Gastrocnemius medialis (tissue), 4 donors: ENCODE measurements at regions not wholly inside any gene's neighbourhood (a gene's known extent, or its start where the extent isn't known, plus 50 kb on each side); places are given as distances from the start of the nearest gene placed in this dataset.

Experiments
- ATAC-seq, 2 donors: fragments of 150-250 bp; one replicate each; pipeline ENCODE4 v1.9.1; 2016
- DNase-seq, 2 donors: peaks; one replicate each; pipeline ENCODE4 v3.0.0-alpha.2; 2019
- H3K27ac ChIP-seq, 4 donors: fragments of 200-600 bp; sonication (generic); 1 replicate in 1 of 4; 2 replicates in 3 of 4; pipeline ENCODE4 v1.5.1; 2016 to 2018; ENCODE audit warnings: mild to moderate bottlenecking in 2 of 4, moderate library complexity in 1 of 4
- H3K27me3 ChIP-seq, 3 donors: fragments of 200-600 bp; sonication (generic) in 2 of 3; 1 replicate in 1 of 3; 2 replicates in 2 of 3; pipeline versions ENCODE4 v1.5.1 to v1.6.0; 2016 to 2019; ENCODE audit warnings: mild to moderate bottlenecking in 1 of 3, moderate library complexity in 1 of 3
- H3K36me3 ChIP-seq, 2 donors: fragments of 200-600 bp; sonication (generic) in 1 of 2; one replicate each; pipeline ENCODE4 v1.5.1; 2017 to 2018
- H3K4me1 ChIP-seq, 2 donors: fragments of 200-600 bp; sonication (generic) in 1 of 2; one replicate each; pipeline ENCODE4 v1.5.1; 2016 to 2017; ENCODE audit warnings: mild to moderate bottlenecking in 2 of 2
- H3K4me3 ChIP-seq, 4 donors: fragments of 200-600 bp; sonication (generic) in 3 of 4; 1 replicate in 1 of 4; 2 replicates in 3 of 4; pipeline ENCODE4 v1.5.1; 2016 to 2019; ENCODE audit warnings: mild to moderate bottlenecking in 2 of 4
- H3K9me3 ChIP-seq, 3 donors: fragments of 200-600 bp; sonication (generic) in 2 of 3; 1 replicate in 1 of 3; 2 replicates in 2 of 3; pipeline ENCODE4 v1.5.1; 2016 to 2019
- POLR2A ChIP-seq, 2 donors: fragments of 450-650 bp; IDR thresholded peaks; one replicate each; pipeline ENCODE4 v1.6.1; 2017; ENCODE audit warnings: antibody characterized with exemption in 2 of 2, mild to moderate bottlenecking in 2 of 2, moderate library complexity in 2 of 2
- in situ Hi-C, 4 donors: fragments of 200-750 bp; cut with MboI; loops; one replicate each; pipeline versions ENCODE4 v1.15.0 to v1.8.0; 2017; ENCODE audit warnings: low sequenced_read_pairs in 4 of 4
- intact Hi-C: fragments of 100-400 bp; cut with DNase I; formaldehyde crosslinking; loops from one replicate; pipeline ENCODE4 v1.15.1; 2023; ENCODE audit warnings: low total_unique reads
- TF ChIP-seq, protein P1 (sequence below), 5 experiments: fragments of 450-650 bp in 3 of 5; fragments of 200-600 bp in 2 of 5; sonication (generic) in 2 of 5; IDR thresholded peaks in 4 of 5; conservative IDR thresholded peaks in 1 of 5; 1 replicate in 4 of 5; 2 replicates in 1 of 5; pipeline ENCODE4 v1.5.1; 2016 to 2019; ENCODE audit warnings: antibody characterized with exemption in 5 of 5, mild to moderate bottlenecking in 3 of 5, moderate library complexity in 3 of 5

DNA sequence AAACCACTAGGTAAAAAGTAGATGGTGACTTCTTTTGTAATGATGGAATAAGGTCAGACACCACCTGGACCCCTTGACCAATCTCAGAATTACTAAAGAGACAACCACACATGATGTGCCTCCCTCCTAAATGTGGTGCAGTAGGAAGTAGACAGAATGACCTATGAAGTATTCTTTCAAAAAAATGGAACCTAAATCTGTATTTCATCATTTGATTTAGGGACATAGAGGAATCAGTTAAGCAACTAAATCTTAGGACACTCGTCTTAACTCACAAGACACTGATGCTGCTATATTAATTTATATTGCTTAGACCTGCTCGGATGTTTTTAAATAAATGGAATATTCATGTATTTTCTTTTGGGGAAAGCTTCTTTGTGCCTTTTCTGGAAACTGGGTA, 80.9 kb upstream of the IRF2BP2 start:
- no peak for TF ChIP-seq POLR2A (IDR thresholded peaks at IDR 0.05)
- TF ChIP-seq, protein P1, sequence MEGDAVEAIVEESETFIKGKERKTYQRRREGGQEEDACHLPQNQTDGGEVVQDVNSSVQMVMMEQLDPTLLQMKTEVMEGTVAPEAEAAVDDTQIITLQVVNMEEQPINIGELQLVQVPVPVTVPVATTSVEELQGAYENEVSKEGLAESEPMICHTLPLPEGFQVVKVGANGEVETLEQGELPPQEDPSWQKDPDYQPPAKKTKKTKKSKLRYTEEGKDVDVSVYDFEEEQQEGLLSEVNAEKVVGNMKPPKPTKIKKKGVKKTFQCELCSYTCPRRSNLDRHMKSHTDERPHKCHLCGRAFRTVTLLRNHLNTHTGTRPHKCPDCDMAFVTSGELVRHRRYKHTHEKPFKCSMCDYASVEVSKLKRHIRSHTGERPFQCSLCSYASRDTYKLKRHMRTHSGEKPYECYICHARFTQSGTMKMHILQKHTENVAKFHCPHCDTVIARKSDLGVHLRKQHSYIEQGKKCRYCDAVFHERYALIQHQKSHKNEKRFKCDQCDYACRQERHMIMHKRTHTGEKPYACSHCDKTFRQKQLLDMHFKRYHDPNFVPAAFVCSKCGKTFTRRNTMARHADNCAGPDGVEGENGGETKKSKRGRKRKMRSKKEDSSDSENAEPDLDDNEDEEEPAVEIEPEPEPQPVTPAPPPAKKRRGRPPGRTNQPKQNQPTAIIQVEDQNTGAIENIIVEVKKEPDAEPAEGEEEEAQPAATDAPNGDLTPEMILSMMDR (IDR thresholded peaks at IDR 0.05 in 4 of 5, conservative IDR thresholded peaks at IDR 0.05 in 1 of 5): no peak
- intact Hi-C loops (no loop called here), in situ Hi-C loops (no loop called here)
- DNase-seq (no peak), ATAC-seq (no peak)
- no peaks in the 10 kb centered on the region for H3K36me3 ChIP-seq
- peaks cover 6 to 13% of the 10 kb centered on the region in 2 donors for H3K4me1 ChIP-seq
- no peak overlapping the region for H3K27ac ChIP-seq
- H3K9me3 ChIP-seq: no peaks in the 10 kb centered on the region
- no peak overlapping the region for H3K4me3 ChIP-seq
- H3K27me3 ChIP-seq: no peaks in the 10 kb centered on the region

DNA sequence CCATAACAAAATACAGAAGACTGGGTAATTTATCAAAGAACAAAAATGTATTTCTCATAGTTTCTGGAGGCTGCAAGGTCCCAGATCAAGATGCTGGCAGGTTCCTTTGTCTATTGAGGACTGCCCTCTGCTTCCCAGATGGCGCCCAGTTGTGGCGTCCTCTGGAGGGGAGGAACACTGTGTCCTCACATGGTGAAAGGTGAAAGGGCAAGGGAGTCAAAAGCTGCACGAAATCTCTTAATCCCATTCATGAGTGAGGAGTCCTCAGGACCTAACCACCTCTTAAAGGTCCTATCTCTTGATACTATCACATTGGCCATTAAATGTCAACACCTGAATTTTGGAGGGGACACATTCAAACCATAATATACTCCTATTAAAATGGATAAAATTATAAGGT, 79.3 kb upstream of the IRF2BP2 start:
- no peak overlapping the region for H3K4me3 ChIP-seq
- intact Hi-C loops (no loop called here), in situ Hi-C loops (no loop called here)
- ATAC-seq (no peak), DNase-seq (no peak)
- TF ChIP-seq POLR2A (IDR thresholded peaks at IDR 0.05): no peak
- no peaks in the 10 kb centered on the region for H3K27me3 ChIP-seq
- H3K36me3 ChIP-seq: no peaks in the 10 kb centered on the region
- H3K9me3 ChIP-seq: no peaks in the 10 kb centered on the region
- peaks cover 11 to 17% of the 10 kb centered on the region in 2 donors for H3K4me1 ChIP-seq
- H3K27ac ChIP-seq: no peak overlapping the region

DNA sequence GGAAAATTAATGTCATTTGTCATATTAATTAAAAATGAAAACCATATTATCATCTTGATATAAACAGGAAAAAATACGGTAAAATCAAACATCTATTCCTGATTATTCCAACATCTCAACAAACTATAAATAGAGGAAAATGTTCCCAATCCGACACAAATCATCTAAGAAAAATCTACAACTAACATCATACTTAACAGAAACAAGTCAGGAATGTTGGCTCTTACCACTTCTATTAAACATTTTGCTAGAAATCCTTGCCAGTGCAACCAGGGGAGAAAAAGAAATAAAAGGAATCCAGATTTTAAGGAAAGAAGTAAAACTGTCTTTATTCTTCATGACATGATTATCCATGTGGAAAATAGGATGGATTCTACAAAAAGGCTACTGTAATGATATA, 77.0 kb upstream of the IRF2BP2 start:
- TF ChIP-seq, protein P1 (IDR thresholded peaks at IDR 0.05 in 4 of 5, conservative IDR thresholded peaks at IDR 0.05 in 1 of 5): no peak
- no peak for TF ChIP-seq POLR2A (IDR thresholded peaks at IDR 0.05)
- no peak for DNase-seq
- Histone ChIP-seq H3K27me3 (no peaks in the 10 kb centered on the region), H3K4me1 (peaks cover 8 to 11% of the 10 kb centered on the region in 2 donors), H3K27ac (no peak overlapping the region), H3K4me3 (no peak overlapping the region), H3K9me3 (no peaks in the 10 kb centered on the region), H3K36me3 (no peaks in the 10 kb centered on the region)
- in situ Hi-C loops (no loop called here), intact Hi-C loops (no loop called here)
- ATAC-seq: no peak

- Histone ChIP-seq H3K27me3 (no peaks in the 10 kb centered on the region), H3K36me3 (no peaks in the 10 kb centered on the region), H3K4me1 (peaks cover 8 to 11% of the 10 kb centered on the region in 2 donors), H3K27ac (no peak overlapping the region), H3K4me3 (no peak overlapping the region), H3K9me3 (no peaks in the 10 kb centered on the region)
- in situ Hi-C loops (no loop called here), intact Hi-C loops (no loop called here)
- DNase-seq (no peak), ATAC-seq (no peak)
- TF ChIP-seq POLR2A (IDR thresholded peaks at IDR 0.05): no peak
- TF ChIP-seq, protein P1 (IDR thresholded peaks at IDR 0.05 in 4 of 5, conservative IDR thresholded peaks at IDR 0.05 in 1 of 5): no peak
Observed at GRCh38 chr1:234686035-234686434, 76.1 kb upstream of the IRF2BP2 start.

DNA sequence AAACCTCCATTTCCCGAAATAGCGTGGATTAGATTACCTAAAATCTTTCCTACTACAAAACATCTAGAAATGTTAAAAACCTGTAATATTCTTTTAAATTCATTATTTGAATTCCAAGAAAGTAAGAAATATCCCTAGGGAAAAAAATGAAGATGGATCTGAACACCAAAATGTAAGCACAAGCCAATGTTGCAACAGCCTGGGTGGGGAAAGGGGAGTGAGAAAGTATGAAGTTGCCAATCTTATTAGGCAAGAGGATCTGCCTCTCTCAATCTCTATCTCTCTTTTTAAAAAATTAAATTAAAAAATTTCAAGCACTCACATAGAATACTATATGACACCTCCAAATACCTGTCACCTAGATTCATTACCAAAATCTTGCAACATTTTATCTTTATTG, 74.9 kb upstream of the IRF2BP2 start:
- in situ Hi-C loops: no loop called here
- ATAC-seq: no peak

More for the DNA sequence above, 74.9 kb upstream of the IRF2BP2 start:
- Histone ChIP-seq H3K36me3 (no peaks in the 10 kb centered on the region), H3K4me3 (no peak overlapping the region), H3K27ac (peak overlapping the region; percentile 13 to 83 (median 75)), H3K9me3 (no peaks in the 10 kb centered on the region), H3K27me3 (no peaks in the 10 kb centered on the region), H3K4me1 (peaks cover 8 to 11% of the 10 kb centered on the region in 2 donors)
- intact Hi-C loops: loop anchor here (2.0 kb wide), 2 partner anchors 36 to 64 kb away; no protein-coding TSS in a partner anchor
- TF ChIP-seq POLR2A (IDR thresholded peaks at IDR 0.05): no peak
- DNase-seq: peak in 1 of 2 donors; percentile 58
